SU-DHL-6 (cell line): ENCODE measurements at regions not wholly inside any gene's neighbourhood (a gene's known extent, or its start where the extent isn't known, plus 50 kb on each side); places are given as distances from the start of the nearest gene placed in this dataset.

Source experiments
- H2AFZ ChIP-seq: fragments of 200-600 bp; sonication (generic); 2 replicates; pipeline ENCODE4 v1.6.1; 2014; ENCODE audit warnings: low read depth, mild to moderate bottlenecking, moderate library complexity, mixed read lengths, antibody characterized with exemption, low read length; ENCODE audit not compliant: severe bottlenecking
- H3F3A ChIP-seq: fragments of 200-600 bp; shearing (Covaris generic); 2 replicates; pipeline ENCODE4 v1.6.0; 2016; ENCODE audit warnings: antibody characterized with exemption, mild to moderate bottlenecking; ENCODE audit not compliant: insufficient read depth
- H3K27ac ChIP-seq: fragments of 200-600 bp; sonication (generic); 2 replicates; pipeline ENCODE4 v1.5.1; 2016; ENCODE audit warnings: low read depth, mild to moderate bottlenecking, low read length, moderate library complexity, mixed read lengths
- H3K27me3 ChIP-seq: fragments of 200-600 bp; sonication (generic), shearing (Covaris generic); 2 replicates; pipeline ENCODE4 v1.6.0; 2014; ENCODE audit warnings: mild to moderate bottlenecking, low read length
- H3K36me3 ChIP-seq: fragments of 200-600 bp; sonication (generic); 2 replicates; pipeline ENCODE4 v1.6.1; 2014; ENCODE audit warnings: mild to moderate bottlenecking, low read length, mixed read lengths
- H3K4me2 ChIP-seq: fragments of 300-600, 200-600 bp; shearing (Covaris generic), sonication (generic); 2 replicates; pipeline ENCODE4 v1.6.0; 2014; ENCODE audit warnings: low read length, low read depth, mild to moderate bottlenecking; ENCODE audit not compliant: poor library complexity, severe bottlenecking
- H3K4me3 ChIP-seq: fragments of 200-600 bp; sonication (generic); 2 replicates; pipeline ENCODE4 v1.5.1; 2014; ENCODE audit warnings: antibody characterized with exemption, low read length, mild to moderate bottlenecking, mixed read lengths; ENCODE audit not compliant: insufficient read depth, poor library complexity, severe bottlenecking
- H3K79me2 ChIP-seq: fragments of 200-600 bp; sonication (generic); 2 replicates; pipeline ENCODE4 v1.6.1; 2014; ENCODE audit warnings: mild to moderate bottlenecking, low read length, moderate library complexity; ENCODE audit not compliant: insufficient read depth
- H3K9ac ChIP-seq: fragments of 200-600 bp; sonication (generic); 2 replicates; pipeline ENCODE4 v1.7.0; 2014; ENCODE audit warnings: mild to moderate bottlenecking, low read length
- H3K9me2 ChIP-seq: fragments of 200-600 bp; sonication (generic); replicated peaks from 2 replicates; pipeline ENCODE4 v1.6.1; 2014; ENCODE audit warnings: low read length; ENCODE audit not compliant: insufficient read depth
- H3K9me3 ChIP-seq: fragments of 200-600 bp; sonication (generic); 2 replicates; pipeline ENCODE4 v1.6.1; 2014; ENCODE audit warnings: low read length, mixed read lengths; ENCODE audit not compliant: insufficient read depth
- H4K20me1 ChIP-seq: fragments of 200-600 bp; sonication (generic); 2 replicates; pipeline ENCODE4 v1.6.1; 2014; ENCODE audit warnings: low read depth, mild to moderate bottlenecking, antibody characterized with exemption, low read length, moderate library complexity, mixed read lengths
- CTCF ChIP-seq: fragments of 200-600 bp; sonication (generic); IDR thresholded peaks from one replicate; pipeline ENCODE4 v1.5.1; 2017; ENCODE audit warnings: antibody characterized with exemption, mild to moderate bottlenecking, low read length, moderate library complexity; ENCODE audit not compliant: insufficient read depth, poor library complexity, severe bottlenecking
- EZH2phosphoT487 ChIP-seq: fragments of 200-600 bp; sonication (generic), shearing (Covaris generic); conservative IDR thresholded peaks from 2 replicates; pipeline ENCODE4 v1.6.1; 2018; ENCODE audit warnings: mild to moderate bottlenecking, antibody characterized with exemption, low read length, moderate library complexity, mixed read lengths

DNA sequence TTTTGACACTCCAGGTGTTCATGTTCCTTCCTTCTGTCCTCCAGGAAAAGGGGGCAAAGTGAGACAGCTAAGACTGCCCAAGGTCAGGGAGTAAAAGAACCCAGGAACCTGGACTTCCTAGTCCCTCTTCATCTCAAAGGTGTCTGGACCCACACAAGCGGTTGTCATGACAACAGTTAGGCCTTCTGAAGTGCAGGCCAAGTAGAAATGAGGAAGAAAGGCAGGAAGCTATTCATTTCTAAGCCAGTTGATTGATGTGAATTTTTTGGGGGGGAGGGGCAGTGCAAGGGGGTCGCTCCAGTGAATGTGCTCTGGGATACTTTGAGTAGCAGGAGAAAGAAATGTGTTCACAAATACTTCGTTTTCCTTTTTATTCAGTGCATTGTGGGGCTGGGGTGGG lies 114.3 kb downstream of the NAV1 start:
- Histone ChIP-seq H3K27me3 (no peaks in the 10 kb centered on the region), H3K27ac (no peak overlapping the region), H3K36me3 (no peaks in the 10 kb centered on the region), H3K9ac (no peak overlapping the region), H3K9me2 (no peaks in the 10 kb centered on the region), H3K4me3 (no peak overlapping the region), H3F3A (no peaks in the 10 kb centered on the region), H4K20me1 (no peaks in the 10 kb centered on the region), H3K4me2 (no peak overlapping the region), H2AFZ (no peak overlapping the region), H3K9me3 (no peaks in the 10 kb centered on the region), H3K79me2 (no peaks in the 10 kb centered on the region)
- TF ChIP-seq CTCF: no peak
- no peak for TF ChIP-seq EZH2phosphoT487

DNA sequence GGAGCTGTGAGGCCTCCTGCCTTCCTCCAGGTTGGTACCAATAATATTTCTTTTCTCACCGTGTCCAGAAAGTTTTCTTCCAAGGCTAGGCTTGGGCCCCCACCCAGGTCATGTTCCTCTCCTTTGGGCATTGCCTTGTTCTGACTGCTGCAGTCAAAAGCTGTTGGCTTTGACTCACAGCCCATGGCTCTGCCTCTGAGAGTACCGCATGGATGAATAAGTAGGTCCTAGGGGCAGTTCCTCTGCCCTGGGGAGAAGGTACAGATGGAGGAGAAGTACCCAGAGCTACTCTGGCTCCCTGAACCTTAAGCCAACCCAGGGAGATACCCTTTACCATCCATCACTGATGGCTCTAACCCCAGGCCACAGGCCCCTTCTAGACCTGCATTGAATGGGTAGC lies 115.0 kb downstream of the NAV1 start:
- no peaks in the 10 kb centered on the region for H3K27me3 ChIP-seq
- TF ChIP-seq EZH2phosphoT487 (no peak), CTCF (no peak)

DNA sequence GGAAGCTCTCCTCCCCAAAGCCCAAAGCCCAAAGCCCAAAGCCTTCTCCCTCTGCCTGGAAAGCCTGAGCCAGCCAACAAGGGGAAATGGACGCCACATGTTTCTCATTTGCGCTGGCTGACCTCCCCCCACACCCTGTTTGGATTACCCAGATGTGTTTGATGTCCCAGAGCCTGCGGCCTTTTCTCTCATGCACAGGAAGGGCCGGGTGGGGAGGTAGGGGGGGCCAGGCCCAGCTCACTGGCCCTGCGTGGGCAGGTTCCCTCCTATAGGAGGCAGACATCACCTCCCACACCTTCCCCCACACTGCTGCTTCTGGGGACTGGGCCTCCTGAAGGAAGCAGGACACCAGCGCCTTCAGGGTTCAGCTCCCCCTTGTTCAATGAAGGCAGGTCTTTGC lies 116.3 kb downstream of the NAV1 start:
- H3K79me2 ChIP-seq: no peaks in the 10 kb centered on the region
- H3K27me3 ChIP-seq: no peaks in the 10 kb centered on the region
- H3K9me2 ChIP-seq: no peaks in the 10 kb centered on the region
- H3F3A ChIP-seq: no peaks in the 10 kb centered on the region
- no peaks in the 10 kb centered on the region for H3K9me3 ChIP-seq
- no peaks in the 10 kb centered on the region for H3K36me3 ChIP-seq
- no peak overlapping the region for H2AFZ ChIP-seq
- TF ChIP-seq EZH2phosphoT487 (no peak), CTCF (no peak)
- no peak overlapping the region for H3K27ac ChIP-seq
- H4K20me1 ChIP-seq: no peaks in the 10 kb centered on the region
- H3K4me3 ChIP-seq: no peak overlapping the region
- H3K9ac ChIP-seq: no peak overlapping the region
- H3K4me2 ChIP-seq: no peak overlapping the region

More for the DNA sequence above, 115.0 kb downstream of the NAV1 start:
- Histone ChIP-seq H3K4me2 (no peak overlapping the region), H2AFZ (no peak overlapping the region), H4K20me1 (no peaks in the 10 kb centered on the region), H3K36me3 (no peaks in the 10 kb centered on the region), H3K27ac (no peak overlapping the region), H3K4me3 (no peak overlapping the region), H3F3A (no peaks in the 10 kb centered on the region), H3K9ac (no peak overlapping the region), H3K79me2 (no peaks in the 10 kb centered on the region), H3K9me3 (no peaks in the 10 kb centered on the region), H3K9me2 (no peaks in the 10 kb centered on the region)

GRCh38 chr1:201655910-201656309 lies 117.0 kb downstream of the NAV1 start:
- H3K4me2 ChIP-seq: no peak overlapping the region
- no peaks in the 10 kb centered on the region for H3F3A ChIP-seq
- no peak for TF ChIP-seq EZH2phosphoT487
- TF ChIP-seq CTCF: no peak
- no peak overlapping the region for H2AFZ ChIP-seq
- H3K79me2 ChIP-seq: no peaks in the 10 kb centered on the region
- no peaks in the 10 kb centered on the region for H3K9me3 ChIP-seq
- H3K27me3 ChIP-seq: no peaks in the 10 kb centered on the region
- no peak overlapping the region for H3K4me3 ChIP-seq
- H3K9me2 ChIP-seq: no peaks in the 10 kb centered on the region
- no peak overlapping the region for H3K9ac ChIP-seq
- no peaks in the 10 kb centered on the region for H4K20me1 ChIP-seq
- no peaks in the 10 kb centered on the region for H3K36me3 ChIP-seq
- H3K27ac ChIP-seq: no peak overlapping the region
